C4-2B (cell line): ENCODE measurements at regions not wholly inside any gene's neighbourhood (a gene's known extent, or its start where the extent isn't known, plus 50 kb on each side); places are given as distances from the start of the nearest gene placed in this dataset.

ENCODE experiments used
- ZFX ChIP-seq: fragments of 450-650 bp; IDR thresholded peaks from 2 replicates; pipeline ENCODE4 v1.6.1; 2017
- TF ChIP-seq, protein P1 (sequence below): fragments of 450-650 bp; conservative IDR thresholded peaks from 2 replicates; pipeline ENCODE4 v1.5.1; 2017; ENCODE audit warnings: mild to moderate bottlenecking

DNA sequence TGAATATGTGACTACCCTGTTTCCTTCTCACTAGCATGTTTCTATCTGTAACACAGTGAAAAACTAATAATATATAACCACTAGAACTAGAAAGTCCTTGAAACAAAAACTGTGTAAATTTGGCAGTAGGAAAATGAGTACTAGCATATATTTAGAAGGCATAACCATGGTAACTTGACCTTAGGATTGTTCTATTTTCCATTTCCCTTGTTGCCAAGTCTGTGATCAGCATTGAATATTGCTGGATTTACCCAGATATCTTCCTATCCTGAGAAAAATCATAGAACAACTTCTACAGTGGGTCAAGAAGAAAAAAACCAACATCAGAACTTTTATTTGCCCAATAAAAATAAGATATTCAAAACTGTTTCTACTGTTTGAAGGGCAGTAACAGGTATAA lies 563.9 kb upstream of the NRXN1 start:
- TF ChIP-seq, protein P1, sequence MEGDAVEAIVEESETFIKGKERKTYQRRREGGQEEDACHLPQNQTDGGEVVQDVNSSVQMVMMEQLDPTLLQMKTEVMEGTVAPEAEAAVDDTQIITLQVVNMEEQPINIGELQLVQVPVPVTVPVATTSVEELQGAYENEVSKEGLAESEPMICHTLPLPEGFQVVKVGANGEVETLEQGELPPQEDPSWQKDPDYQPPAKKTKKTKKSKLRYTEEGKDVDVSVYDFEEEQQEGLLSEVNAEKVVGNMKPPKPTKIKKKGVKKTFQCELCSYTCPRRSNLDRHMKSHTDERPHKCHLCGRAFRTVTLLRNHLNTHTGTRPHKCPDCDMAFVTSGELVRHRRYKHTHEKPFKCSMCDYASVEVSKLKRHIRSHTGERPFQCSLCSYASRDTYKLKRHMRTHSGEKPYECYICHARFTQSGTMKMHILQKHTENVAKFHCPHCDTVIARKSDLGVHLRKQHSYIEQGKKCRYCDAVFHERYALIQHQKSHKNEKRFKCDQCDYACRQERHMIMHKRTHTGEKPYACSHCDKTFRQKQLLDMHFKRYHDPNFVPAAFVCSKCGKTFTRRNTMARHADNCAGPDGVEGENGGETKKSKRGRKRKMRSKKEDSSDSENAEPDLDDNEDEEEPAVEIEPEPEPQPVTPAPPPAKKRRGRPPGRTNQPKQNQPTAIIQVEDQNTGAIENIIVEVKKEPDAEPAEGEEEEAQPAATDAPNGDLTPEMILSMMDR: no peak
- no peak for TF ChIP-seq ZFX
